ENCODE measurements at regions not wholly inside any gene's neighbourhood (a gene's known extent, or its start where the extent isn't known, plus 50 kb on each side); places are given as distances from the start of the nearest gene placed in this dataset.

DNA sequence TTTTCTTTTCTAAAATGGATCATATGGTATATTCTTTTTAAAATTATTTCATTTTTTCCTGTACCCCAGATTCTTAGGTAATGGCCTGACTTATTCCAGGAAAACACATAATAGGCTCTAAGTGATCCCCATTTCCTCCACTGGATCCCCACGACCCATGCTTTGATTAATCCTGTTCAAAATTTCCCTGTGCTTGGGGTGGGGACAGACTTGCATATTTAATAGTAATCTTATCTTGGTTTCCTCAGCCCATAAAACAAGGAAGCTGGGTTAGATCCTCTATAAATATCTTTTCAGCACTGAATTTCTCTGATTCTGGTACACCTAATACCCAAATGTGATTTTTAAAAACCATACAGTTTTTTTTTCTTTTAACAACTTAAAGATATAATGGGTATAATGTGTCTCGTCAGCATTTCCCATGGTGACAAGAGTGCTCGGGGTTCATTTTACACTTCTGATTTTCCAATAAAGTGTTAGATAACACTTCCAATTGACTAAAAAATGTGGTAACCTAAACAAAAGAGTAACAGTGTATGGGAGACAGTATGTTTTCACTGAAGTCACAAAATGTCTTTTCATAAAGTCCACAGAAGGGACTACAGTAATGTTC lies 693.5 kb upstream of the TENM3 start:
- DNase-seq (no peak), ATAC-seq (ENCODE audit: poor library complexity) (no peak)
- intact Hi-C loops (cut with DNase I), result no loop called here

DNA sequence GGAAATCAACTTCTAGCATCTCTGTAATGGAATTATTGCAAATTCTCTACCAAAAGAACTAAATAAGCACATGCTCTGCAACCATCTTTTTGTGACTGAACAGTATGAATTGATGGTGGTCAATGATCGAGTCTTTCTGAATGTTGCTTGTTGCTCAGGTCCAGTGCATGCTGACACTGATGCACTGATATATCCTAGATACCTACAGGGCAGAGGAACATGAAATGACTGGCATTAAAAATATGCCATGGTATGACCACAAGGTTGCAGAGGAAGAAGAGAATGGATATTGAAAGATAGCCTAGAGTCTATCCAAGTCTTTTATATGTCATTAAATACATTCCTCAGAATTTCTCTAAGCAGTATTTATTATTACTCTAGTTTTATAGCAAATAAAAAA lies 692.8 kb upstream of the TENM3 start:
- no peak for DNase-seq
- intact Hi-C loops (cut with DNase I), result no loop called here
- ATAC-seq (ENCODE audit: poor library complexity), result no peak

DNA sequence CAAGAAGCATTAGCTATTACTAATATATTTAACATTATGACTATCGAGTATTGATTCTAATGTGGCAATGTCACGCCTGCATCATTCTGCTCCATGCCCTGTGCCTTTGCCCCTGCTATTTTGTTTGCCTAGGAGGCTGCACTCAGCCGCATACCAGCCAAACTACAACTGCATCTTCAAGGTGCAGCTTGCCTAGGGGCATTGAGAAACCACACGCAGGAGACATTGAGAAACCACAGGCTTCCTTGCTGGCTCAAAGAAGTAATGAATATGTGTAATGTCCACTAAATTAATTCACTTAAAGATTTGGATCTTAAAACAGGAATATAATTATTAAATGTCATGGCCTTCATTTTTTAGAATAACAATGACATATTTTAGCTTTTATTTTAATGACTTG lies 683.6 kb upstream of the TENM3 start:
- intact Hi-C loops (cut with DNase I), result no loop called here
- no peak for ATAC-seq (ENCODE audit: poor library complexity)
- DNase-seq, result no peak

DNA sequence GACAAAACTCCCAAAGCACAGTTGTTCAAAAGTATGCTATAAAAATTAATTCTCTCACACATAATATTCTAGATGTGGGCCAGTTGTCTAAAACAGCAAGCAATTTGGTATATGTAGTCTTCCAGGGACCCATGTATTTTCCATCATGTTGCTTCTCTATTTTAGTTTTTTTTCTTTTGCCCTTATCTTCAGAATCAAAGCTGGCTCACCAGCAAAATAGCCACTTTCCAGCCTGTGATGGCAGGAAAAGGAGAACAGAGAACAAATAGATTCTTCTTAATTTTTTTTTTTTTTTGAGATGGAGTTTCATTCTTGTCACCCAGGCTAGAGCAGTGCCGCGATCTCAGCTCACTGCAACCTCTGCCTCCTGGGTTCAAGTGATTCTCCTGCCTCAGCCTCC lies 680.8 kb upstream of the TENM3 start:
- intact Hi-C loops (cut with DNase I), result no loop called here
- DNase-seq, result no peak
- ATAC-seq (ENCODE audit: poor library complexity), result no peak

DNA sequence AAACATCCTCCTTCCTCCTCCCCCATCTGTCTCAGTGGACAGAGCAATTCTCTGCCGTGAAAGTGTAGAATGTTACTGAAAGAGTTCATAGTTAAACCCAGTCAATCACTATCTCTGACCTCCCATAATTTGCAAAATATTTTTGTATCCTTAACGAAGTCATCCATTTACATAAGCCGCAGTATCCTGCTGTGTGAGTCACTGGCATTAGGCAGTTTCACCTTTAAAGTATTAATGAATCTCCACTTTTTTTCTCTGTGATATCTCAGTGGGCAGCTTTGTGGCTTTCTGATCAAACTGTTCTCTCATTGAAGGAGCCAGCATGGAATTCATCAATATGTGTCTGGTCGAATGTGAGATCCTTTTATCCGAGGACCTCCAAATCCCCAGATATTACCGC lies 678.6 kb upstream of the TENM3 start:
- no peak for DNase-seq
- intact Hi-C loops (cut with DNase I), result no loop called here
- ATAC-seq (ENCODE audit: poor library complexity), result no peak

DNA sequence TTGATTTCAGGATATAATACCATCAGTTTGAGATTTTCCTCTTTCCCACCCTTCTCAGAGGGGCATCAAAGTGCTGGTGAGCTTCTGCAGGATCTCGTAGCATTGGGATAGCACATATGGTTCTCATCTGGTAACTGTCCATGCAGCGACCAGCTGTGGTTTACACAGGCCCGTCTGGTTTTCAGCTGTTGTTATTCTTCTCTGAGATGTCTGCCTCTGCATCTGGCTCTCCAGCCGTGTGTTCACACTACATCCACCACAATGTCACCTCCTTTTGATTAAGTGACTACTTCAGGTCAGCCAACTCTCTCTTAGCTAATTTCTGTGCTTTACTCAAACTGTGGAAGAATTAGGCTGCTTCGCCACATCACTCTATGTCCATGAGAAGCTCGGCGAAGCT lies 676.7 kb upstream of the TENM3 start:
- DNase-seq (no peak), ATAC-seq (ENCODE audit: poor library complexity) (no peak)
- intact Hi-C loops (cut with DNase I), result no loop called here

DNA sequence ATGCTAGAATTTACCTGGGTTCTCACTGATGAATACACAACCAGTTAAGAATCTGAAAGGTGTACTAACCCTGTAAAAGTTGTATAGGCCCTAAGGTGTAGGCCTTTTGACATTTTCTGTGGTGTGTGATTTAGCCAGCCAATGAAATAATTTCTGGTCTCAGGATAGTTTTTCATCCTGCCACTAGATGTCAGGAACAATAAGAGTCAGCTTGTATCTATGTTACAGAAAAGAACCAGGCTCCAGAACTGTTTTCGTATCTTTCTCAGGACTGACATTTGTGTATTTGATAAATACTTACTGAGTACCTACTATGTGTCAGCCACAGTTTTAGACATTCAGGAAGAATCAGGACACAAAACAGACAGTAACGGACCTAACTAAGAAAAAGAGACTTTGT lies 673.6 kb upstream of the TENM3 start:
- intact Hi-C loops (cut with DNase I), result no loop called here
- DNase-seq, result no peak
- ATAC-seq (ENCODE audit: poor library complexity), result peak; percentile 74

DNA sequence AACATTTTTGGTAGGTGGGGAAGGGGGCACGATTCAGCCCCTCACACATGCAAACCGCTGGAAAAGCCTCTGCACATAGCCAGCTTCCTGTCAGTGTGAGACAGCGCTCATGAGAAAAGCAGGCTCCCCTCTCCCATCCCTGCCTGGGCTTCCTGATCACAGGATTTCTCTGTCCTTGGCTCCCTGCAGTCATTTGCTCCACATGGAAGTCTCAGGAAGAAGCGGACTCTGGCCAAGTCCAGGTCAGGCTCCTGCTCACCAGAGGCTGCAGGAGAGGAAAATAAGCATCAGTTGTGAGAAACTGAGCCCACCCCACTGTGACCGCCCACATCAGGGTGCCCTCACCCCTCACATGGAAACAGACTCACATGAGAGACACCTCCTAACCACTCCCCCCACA lies 664.3 kb upstream of the TENM3 start:
- ATAC-seq (ENCODE audit: poor library complexity) (no peak), DNase-seq (no peak)
- intact Hi-C loops (cut with DNase I), result no loop called here

DNA sequence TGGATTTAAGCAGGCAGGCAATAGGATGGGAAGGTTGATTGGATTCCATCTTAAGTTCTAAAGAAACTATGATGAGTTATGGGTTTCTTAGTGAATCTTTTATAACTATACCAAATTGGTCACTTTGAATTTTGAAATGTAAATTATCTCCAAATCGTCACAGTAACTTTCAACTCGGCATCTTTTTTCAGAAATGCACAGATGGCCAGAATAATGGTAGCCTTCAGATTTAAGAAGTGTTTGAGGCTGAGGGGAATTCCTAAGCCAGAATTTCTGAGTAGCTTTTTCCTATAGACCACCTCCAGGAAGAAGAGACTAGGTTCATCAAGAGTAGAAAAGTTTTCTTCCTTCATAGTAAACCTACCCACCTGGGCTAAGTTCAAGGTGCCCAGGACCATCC lies 663.7 kb upstream of the TENM3 start:
- ATAC-seq (ENCODE audit: poor library complexity), result no peak
- no peak for DNase-seq
- intact Hi-C loops (cut with DNase I), result no loop called here

DNA sequence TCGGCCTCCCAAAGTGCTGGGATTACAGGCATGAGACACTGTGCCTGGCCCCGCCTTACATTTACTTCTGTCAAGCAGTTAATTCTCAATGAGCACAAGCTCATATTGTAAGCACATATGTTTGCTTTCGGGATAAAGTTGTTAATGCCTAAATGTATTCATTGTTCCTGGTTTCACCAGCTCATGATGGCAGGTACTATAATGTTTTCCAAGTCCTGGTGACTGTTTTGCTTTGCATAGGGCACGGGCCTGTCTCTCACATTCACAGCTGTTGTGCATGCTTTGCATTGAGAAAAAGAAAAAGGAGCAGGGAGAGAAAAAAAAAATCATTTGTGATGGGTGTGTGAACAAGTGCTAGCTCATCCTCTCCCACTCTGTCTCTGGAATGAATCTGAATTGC lies 661.2 kb upstream of the TENM3 start:
- DNase-seq, result no peak
- no peak for ATAC-seq (ENCODE audit: poor library complexity)
- intact Hi-C loops (cut with DNase I), result no loop called here

DNA sequence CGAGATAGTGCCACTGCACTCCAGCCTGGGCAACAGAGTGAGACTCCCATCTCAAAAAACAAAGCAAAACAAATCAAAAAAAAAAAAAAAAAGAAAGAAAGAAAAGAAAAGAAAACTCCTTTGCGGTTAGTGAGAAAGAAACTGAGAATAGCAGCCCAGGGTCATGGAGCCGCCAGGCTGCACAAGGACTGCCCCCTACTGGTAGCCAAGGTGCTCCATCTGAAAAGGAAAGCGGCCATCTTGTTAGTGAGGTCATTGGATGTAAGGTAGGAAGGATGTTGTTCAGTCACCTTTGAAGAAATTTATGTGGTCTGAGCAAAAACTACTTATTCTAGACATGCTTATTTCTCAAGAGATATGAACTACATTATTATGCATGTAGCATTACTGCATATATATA lies 660.6 kb upstream of the TENM3 start:
- ATAC-seq (ENCODE audit: poor library complexity) (no peak), DNase-seq (no peak)
- intact Hi-C loops (cut with DNase I), result no loop called here

DNA sequence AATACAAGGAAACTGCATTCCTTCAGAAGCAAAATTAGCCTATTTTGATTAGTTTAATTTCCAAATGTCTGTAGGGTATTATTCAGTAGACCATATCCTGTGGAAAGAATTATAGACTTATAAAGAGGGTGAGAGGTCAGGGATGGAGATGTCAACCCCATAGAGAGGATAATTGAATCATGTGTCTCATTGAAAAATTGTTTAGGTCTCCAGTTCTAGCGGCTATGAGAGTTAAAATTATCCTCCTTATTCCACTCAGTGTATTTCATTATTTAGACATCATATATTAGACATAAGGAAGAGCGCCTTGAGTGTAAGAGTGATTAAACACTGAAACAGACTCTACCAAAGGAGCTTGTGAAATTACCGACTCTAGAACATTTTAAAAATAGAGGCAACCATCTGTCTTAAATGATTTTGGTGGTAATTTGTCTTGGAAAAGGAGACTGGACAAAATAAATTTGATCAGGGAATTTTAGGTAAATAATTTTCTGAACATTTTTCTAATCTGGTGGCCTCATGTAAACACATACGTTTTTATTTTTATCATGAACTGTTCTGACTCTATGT lies 654.4 kb upstream of the TENM3 start:
- intact Hi-C loops (cut with DNase I), result no loop called here
- DNase-seq, result no peak
- ATAC-seq (ENCODE audit: poor library complexity), result no peak

DNA sequence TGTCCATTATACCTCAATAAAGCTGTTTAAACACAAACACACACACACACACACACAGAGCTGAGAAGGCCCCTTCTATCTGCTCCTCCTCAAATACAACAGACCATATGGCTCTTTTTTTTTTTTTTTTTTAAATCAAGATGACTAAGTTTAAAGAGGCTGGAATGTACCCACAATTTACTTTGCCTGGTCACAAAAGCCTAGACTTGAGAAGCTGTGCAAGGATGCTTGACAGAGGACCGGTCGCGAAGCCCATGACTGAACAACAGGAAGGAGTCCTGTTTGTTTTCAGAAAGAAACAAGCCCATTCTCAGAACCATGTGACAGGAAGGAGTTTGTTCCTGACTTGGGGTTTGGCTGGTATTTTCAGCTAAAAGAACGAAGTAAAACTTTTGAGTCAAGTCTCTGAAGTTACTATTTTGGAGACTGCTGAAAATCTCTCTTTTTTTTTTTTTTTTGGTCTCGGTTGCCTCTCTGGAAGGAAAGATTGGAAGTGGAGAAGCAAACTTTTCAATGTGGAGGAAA lies 650.9 kb upstream of the TENM3 start:
- ATAC-seq (ENCODE audit: poor library complexity), result no peak
- no peak for DNase-seq
- intact Hi-C loops (cut with DNase I), result no loop called here

DNA sequence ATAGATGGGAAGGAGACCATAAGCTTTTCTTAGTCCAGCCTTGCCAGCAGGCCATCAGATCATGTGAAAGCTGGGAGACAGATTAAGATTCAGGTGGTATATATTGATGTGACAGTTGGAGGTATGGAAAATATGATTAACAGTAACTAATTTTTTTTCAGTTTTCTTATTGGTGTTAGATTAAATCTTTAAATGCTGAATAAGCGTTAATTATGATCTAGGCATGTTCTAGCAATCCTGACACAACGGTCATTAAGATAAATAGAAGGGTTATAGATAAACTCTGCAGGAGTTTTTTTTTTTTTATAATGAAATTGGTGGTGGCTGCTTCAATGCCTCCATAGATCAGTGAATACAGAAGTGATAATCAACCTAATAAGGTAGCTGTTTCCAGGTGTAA lies 649.5 kb upstream of the TENM3 start:
- ATAC-seq (ENCODE audit: poor library complexity) (no peak), DNase-seq (no peak)
- intact Hi-C loops (cut with DNase I), result no loop called here

DNA sequence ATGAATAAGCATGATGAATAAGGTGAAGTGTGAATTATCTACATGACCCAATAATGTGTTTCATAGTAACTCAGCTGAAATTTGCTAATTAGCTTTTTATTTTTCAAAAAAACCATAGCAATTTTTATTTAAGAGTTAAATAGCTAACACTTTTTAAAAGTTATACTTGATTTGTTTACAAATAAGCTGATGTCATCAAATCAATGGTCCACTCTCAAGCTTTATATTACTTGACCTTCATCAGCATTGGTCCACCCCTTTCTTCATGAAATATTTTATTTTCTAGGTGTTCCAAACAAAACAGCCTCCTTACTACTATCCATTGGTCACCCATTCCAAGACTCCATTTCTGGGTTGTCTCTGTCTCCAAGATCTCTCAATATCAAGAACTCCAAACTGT lies 649.0 kb upstream of the TENM3 start:
- ATAC-seq (ENCODE audit: poor library complexity), result no peak

DNA sequence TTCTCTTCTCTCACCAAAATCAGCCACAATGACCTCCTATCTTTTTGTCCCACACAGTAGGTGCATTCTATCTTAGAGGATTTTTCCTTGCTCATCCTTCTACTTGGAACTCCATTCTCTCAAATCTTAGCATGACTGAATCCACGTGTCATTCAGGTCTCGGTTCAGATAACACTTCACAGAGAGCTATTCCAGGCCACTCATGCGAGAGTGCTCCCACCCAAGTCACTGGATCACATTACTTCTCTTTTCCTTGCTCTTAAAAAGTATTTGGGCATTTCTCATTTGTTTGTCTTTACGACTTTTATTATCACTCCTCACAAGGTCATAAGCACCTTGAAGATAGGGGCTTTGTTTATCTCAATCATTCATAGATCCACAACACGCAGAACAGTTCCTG lies 647.5 kb upstream of the TENM3 start:
- ATAC-seq (ENCODE audit: poor library complexity) (no peak), DNase-seq (no peak)
- intact Hi-C loops (cut with DNase I), result no loop called here

More for the DNA sequence above, 649.0 kb upstream of the TENM3 start:
- no peak for DNase-seq
- intact Hi-C loops (cut with DNase I), result no loop called here

DNA sequence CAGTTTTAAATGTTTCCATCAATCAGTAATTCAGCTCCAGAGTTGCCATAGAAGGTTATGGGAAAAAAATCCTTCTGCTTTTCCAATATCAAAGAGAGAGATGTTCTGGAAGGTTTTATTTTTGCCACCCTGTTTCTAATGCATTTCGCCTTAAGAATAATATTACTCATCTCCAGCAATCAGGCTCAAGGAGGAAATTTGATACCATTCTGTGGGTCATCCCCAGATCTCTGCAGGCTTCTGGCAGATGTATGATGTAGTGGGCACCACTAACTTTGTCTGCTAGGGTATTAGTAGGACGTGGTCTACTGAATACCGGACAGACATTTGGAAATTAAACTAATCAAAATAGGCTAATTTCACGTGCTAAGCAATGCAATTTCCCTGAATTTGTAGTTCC lies 645.4 kb upstream of the TENM3 start:
- no peak for ATAC-seq (ENCODE audit: poor library complexity)
- no peak for DNase-seq
- intact Hi-C loops (cut with DNase I), result no loop called here

DNA sequence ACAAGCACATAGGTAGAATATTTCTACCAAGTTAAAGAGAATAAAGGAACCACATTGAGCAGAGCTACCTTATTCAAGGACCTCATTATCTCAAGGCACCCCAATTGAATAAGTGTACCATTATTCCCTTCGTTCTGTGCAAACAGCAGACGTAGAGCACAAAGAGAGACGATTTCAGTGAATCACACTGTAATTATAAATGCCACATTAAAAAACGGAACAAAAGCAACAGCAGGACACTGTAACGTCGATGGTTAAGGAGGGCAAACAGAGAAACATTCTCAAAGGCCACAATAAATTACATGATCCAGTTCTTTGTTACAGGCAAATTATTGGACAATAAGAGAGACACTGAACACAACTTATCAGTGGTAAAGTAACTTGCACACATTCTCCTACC lies 644.1 kb upstream of the TENM3 start:
- intact Hi-C loops (cut with DNase I), result no loop called here
- ATAC-seq (ENCODE audit: poor library complexity) (no peak), DNase-seq (no peak)

DNA sequence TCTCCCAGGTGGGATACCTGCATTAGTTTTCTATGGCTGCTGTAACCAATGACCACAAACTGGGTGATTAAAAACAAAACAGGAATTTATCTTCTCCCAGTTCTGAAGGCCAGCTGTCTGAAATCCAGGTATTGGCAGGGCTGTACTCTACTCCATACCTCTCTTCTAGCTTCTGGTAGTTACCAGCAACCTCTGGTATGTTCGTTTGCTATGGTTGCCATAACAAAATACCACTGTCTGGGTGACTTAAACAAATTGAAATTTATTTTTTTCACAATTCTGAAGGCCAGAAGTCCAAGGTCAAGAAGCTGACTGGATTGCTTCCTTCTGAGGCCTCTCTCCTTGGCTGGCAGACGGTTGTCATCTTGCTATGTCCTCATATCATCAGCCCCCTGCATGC lies 642.1 kb upstream of the TENM3 start:
- DNase-seq, result no peak
- no peak for ATAC-seq (ENCODE audit: poor library complexity)
- intact Hi-C loops (cut with DNase I), result no loop called here

DNA sequence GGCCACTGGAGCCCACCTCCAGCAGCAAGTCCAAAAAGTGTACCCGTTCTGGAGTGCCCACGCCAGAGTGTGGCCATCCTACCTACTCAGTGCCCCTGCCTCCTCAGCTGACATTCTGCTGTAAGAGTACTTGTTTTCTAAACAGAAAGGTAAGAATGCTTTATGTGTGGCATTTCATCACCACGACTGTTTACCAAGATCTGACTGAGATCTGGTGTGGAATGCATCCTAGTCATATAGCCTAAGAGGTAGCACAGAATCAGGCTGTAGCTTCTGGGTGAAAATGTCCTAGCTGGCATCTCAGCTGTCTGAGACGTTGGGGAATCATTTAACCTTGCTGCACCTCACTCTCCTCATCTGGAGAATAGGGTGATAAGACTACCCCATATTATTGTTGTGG lies 638.7 kb upstream of the TENM3 start:
- ATAC-seq (ENCODE audit: poor library complexity) (no peak), DNase-seq (no peak)
- intact Hi-C loops (cut with DNase I), result no loop called here

DNA sequence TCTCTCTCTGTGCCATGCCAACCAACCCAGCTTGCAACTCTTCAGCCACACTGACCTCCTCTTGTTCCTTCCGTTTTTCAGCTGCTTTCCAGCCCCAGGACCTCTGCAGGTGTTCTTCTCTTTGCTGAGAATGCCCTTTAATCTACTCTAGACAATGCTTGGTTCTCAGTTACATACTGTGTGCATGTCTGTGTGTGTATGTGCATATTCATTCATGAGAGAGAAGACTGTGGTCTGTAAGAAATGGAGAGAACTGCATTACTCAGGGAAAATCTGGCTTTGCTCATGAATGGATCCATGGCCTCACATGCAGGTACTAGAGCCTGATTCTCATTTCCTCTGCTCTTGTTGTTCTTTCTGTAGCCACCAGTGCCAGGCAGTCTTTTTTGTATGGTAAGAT lies 636.9 kb upstream of the TENM3 start:
- DNase-seq, result no peak
- no peak for ATAC-seq (ENCODE audit: poor library complexity)
- intact Hi-C loops (cut with DNase I), result no loop called here

All from Right ventricle myocardium superior (tissue), 1 donor.